HL-60 (cell line): ENCODE measurements at regions not wholly inside any gene's neighbourhood (a gene's known extent, or its start where the extent isn't known, plus 50 kb on each side); places are given as distances from the start of the nearest gene placed in this dataset.

Experiments
- DNase-seq, 2 experiments: peaks; one replicate each; pipeline ENCODE4 v3.0.0-alpha.2; 2010 to 2020; ENCODE audit warnings: low read depth in 1 of 2, low spot score in 1 of 2
- H3K27ac ChIP-seq: fragments of 250-450 bp; sonication (Bioruptor Pico); replicated peaks from 2 replicates; pipeline ENCODE4 v1.5.1; 2020; ENCODE audit warnings: mild to moderate bottlenecking, moderate library complexity
- H3K27me3 ChIP-seq: fragments of 250-450 bp; sonication (Bioruptor Pico); 2 replicates; pipeline ENCODE4 v1.5.1; 2021; ENCODE audit warnings: mild to moderate bottlenecking, moderate library complexity; ENCODE audit not compliant: insufficient read depth, poor library complexity, severe bottlenecking
- H3K4me3 ChIP-seq: replicated peaks from 2 replicates; pipeline ENCODE4 v1.5.1; 2011; ENCODE audit warnings: mild to moderate bottlenecking, control low read depth, low read length; ENCODE audit not compliant: insufficient read depth
- CTCF ChIP-seq: IDR thresholded peaks from one replicate; pipeline ENCODE4 v1.5.1; 2011; ENCODE audit warnings: low read length, control low read depth, inconsistent platforms; ENCODE audit not compliant: insufficient read depth
- GABPA ChIP-seq: IDR thresholded peaks from 2 replicates; pipeline ENCODE4 v1.6.1; 2012; ENCODE audit warnings: low read depth
- POLR2AphosphoS5 ChIP-seq: IDR thresholded peaks from 2 replicates; pipeline ENCODE4 v1.6.1; 2012; ENCODE audit warnings: low read depth
- REST ChIP-seq: IDR thresholded peaks from 2 replicates; pipeline ENCODE4 v1.6.1; 2012; ENCODE audit warnings: low read depth; ENCODE audit not compliant: insufficient replicate concordance
- SPI1 ChIP-seq: IDR thresholded peaks from 2 replicates; pipeline ENCODE4 v1.6.1; 2012; ENCODE audit warnings: low read depth, mild to moderate bottlenecking, borderline replicate concordance

GRCh38 chr6:22716721-22717120, 147.4 kb downstream of the HDGFL1 start:
- no peak for DNase-seq
- no peak overlapping the region for H3K4me3 ChIP-seq
- no peak for TF ChIP-seq SPI1
- TF ChIP-seq GABPA: no peak
- no peaks in the 10 kb centered on the region for H3K27me3 ChIP-seq
- H3K27ac ChIP-seq: no peak overlapping the region

GRCh38 chr6:22717915-22718314, 148.5 kb downstream of the HDGFL1 start:
- H3K27ac ChIP-seq: no peak overlapping the region
- DNase-seq: no peak
- TF ChIP-seq GABPA (no peak), CTCF (no peak), SPI1 (no peak), REST (no peak), POLR2AphosphoS5 (no peak)
- no peak overlapping the region for H3K4me3 ChIP-seq
- no peaks in the 10 kb centered on the region for H3K27me3 ChIP-seq

- Histone ChIP-seq H3K27me3 (no peaks in the 10 kb centered on the region), H3K27ac (no peak overlapping the region), H3K4me3 (no peak overlapping the region)
- DNase-seq: no peak
- TF ChIP-seq REST (no peak), GABPA (no peak), POLR2AphosphoS5 (no peak), CTCF (no peak), SPI1 (no peak)
Measured at GRCh38 chr6:22722913-22723312, 153.5 kb downstream of the HDGFL1 start.

GRCh38 chr6:22726966-22727365, 157.6 kb downstream of the HDGFL1 start:
- no peak for TF ChIP-seq REST
- TF ChIP-seq SPI1: no peak
- no peak for TF ChIP-seq GABPA
- TF ChIP-seq POLR2AphosphoS5: no peak
- TF ChIP-seq CTCF: no peak
- Histone ChIP-seq H3K27me3 (no peaks in the 10 kb centered on the region), H3K4me3 (no peak overlapping the region), H3K27ac (no peak overlapping the region)
- no peak for DNase-seq
